GM21529 (cell line): ENCODE measurements at regions not wholly inside any gene's neighbourhood (a gene's known extent, or its start where the extent isn't known, plus 50 kb on each side); places are given as distances from the start of the nearest gene placed in this dataset.

Experiments used
- ATAC-seq: cut with Tn5 transposase; IDR thresholded peaks from one replicate; pipeline ENCODE4 v1.9.1; 2021; ENCODE audit not compliant: unreplicated experiment

DNA sequence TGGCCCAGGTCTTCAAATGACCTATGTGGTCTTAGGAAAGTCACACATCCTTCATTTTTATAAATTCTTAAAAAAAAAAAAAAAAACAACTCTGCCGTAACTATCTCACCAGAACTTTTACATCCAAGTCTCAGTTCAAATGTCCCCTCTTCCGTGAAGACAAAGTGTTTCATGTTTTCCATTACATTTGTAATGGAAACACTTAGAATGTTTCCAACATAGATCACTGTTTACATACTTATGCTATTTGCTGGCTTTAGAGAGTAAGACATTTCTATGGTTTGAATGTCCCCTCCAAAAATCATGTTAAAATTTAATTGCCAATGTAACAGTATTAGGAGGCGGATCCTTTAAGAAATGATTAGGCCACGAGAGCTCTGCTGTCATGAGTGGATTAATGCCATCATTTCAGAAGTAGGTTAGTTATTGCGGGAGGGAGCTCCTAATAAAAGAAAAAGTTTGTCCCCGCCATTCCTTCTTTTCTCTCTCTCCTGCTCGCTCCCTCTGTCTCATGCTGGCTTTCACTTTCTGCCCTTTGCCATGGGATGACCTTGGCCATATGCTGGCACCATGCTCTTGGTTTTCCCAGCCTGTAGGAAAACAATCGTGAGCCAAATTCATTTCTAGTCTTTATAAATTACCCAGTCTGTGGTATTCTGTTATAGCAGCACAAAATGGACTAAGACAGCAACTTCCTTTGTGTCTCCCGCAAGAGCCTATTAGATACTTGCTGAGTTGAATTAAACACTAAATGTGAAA is 887.8 kb upstream of the SOX9 start:
- no peak for ATAC-seq

DNA sequence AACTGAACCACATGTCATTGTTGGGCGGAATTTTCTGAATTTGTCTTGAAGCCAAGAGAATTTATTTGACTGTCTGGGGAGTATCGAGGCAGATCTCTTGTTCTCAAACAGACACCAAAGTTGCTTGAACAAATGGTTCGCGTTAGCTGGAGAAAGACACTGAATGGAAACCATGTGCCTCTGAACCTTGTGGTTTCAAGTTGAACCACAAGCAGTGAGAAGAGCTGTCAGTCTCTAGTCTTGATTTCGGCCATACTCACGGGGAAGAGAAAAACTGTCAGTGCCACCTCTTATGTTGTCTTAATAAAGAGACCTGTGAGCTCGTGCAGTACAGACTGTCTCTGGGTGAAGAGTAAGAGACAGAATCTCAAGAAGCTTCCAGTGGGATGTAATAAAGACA is 886.5 kb upstream of the SOX9 start:
- no peak for ATAC-seq

DNA sequence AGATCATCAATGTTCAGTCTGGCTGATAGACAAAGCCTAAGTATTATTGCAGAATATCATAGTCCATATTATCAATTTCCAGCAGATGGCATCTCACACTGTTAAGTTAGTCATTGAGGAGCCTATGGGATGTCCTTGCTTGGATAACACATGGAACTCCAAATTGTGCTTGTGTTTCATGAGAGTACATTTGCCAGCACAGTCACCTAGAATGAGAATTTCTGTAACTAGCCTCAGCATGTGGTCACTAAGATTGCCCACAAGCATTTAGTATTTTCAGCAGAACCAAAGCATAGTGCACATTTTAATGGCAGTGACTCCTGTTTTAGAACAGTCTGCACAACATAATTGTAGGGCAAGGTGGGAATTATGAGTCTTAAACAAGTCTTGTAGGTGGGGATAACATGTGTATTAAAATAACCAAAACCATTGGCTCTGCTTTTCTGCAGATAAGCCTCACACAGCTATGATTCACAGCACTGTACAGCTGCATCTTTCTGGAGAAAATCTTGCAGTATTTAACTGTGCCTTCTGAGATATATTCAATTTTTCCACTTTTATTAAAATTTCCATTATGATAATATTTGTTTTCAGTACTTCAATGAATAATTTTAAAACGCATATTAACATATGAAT is 882.8 kb upstream of the SOX9 start:
- ATAC-seq, result no peak

- ATAC-seq, result no peak
Observed at GRCh38 chr17:71247441-71248015, 873.3 kb upstream of the SOX9 start.

GRCh38 chr17:71251276-71251675 is 869.5 kb upstream of the SOX9 start:
- ATAC-seq, result no peak

- no peak for ATAC-seq
Observed at GRCh38 chr17:71251951-71252350, 868.9 kb upstream of the SOX9 start.

DNA sequence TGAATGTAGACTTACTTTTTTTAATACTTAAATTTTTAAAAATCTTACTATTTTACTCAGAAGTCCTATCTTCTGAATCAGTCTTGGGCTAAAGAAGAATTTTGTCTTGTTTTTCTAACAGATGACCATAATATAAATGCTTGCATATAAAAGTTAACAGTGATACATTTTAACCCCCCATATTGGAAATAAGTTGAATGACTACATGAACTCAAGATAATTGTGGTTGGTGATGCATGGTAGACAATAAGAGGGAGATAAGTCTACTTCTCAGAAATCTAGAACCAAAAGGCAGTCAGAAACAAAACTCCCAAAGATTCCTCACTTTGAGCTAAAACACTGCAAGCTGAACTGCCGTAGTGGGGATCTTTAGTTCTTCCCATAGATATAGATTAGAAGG is 868.4 kb upstream of the SOX9 start:
- ATAC-seq, result no peak

DNA sequence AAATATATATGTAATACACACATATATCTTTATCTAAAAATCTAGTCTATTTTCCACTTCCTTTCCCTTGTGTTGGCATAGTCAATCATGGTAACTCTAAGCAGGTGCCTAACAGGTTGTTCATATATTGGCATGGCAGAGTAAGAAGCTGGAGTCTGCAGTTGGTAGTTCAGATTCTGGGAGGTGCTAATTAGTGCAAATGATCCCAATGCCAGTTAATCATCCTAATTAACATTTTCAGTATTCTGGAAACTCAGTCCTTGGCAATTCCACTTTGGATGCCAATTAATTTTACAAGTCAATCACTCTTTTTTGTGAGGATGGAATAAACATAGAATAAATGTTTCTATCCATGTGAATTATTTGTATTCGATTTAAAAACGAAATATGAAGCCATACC is 863.7 kb upstream of the SOX9 start:
- no peak for ATAC-seq

DNA sequence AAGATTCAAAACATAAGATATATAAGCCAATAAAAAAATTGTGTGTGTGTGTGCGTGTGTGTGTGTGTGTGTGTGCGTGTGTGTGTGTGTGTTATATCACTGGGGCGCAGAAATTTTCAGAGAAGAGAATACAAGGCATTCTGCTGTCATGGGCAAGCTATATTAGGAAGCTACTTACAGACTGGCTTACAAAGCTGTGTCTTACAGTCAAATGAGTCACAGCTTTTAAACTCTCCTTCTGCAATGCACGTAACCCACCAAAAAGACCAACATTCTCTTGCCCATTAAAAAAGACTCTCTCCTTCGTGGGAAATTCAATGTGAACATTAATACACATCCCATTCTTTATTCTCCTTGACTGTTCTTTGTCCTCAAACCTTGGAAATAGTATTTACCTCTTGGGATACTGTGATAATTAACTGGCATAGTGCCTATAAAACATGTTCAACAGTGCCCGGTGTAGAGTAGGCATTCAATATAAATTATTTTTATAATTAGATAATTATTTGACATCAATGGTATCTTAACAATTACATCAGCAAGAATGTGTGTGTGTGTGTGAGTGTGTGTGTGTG is 860.4 kb upstream of the SOX9 start:
- no peak for ATAC-seq

GRCh38 chr17:71262586-71262985 is 858.2 kb upstream of the SOX9 start:
- no peak for ATAC-seq

DNA sequence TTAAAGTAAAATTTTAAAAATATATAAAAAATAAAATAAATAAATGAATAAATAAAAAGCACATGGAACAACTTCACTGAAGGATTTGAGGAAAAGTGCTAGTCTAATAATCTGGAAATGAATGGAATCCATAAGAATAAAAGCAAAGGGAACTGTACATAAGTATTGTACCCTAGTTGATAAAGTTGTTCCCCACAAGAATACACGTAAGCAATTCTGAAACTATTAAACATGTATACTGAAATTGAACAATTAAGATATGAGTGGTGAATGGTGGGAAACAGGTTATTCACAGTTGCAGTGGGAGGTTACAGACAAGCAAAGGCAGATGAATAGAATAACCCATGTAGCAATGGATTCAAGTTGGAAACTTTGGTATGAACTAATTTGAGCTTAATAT is 853.2 kb upstream of the SOX9 start:
- ATAC-seq, result no peak

GRCh38 chr17:71269201-71269600 is 851.6 kb upstream of the SOX9 start:
- no peak for ATAC-seq

DNA sequence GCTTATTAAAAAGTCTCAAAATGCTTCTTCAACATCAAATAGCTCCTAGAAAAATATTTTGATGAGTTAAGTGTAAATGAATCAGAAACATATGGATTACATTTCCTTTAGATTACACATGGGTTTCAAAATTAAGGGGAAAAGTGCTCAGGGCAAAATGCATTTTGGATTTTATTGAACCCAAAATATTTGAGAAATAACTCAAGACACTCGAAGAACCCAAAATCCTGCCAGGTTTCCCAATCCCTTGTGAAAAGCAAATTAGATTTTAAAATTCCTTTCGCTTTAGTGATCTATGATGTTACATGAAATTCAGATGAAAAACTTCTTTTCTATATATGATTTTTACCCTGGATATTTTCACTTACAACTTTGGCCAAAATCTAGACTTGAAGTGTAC is 847.4 kb upstream of the SOX9 start:
- ATAC-seq, result no peak

DNA sequence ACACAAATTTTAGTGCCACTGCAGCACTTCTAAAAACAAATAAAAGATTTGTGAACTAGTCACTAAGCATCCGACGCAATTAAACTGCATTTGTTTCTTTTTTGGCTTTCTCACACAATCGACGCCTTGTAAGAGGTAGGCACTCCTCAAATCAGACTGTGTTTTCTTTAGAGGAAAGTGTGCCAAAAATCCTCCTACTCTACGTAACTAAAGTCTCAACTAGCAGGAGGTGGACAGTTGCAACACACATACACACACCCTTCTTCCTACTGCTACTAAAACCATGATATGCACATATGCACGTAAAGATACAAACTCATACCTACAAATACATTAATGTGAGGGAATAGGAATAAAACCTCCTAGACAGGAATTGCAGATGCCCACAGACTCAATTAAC is 844.7 kb upstream of the SOX9 start:
- no peak for ATAC-seq

- no peak for ATAC-seq
Observed at GRCh38 chr17:71283486-71283885, 837.3 kb upstream of the SOX9 start.

DNA sequence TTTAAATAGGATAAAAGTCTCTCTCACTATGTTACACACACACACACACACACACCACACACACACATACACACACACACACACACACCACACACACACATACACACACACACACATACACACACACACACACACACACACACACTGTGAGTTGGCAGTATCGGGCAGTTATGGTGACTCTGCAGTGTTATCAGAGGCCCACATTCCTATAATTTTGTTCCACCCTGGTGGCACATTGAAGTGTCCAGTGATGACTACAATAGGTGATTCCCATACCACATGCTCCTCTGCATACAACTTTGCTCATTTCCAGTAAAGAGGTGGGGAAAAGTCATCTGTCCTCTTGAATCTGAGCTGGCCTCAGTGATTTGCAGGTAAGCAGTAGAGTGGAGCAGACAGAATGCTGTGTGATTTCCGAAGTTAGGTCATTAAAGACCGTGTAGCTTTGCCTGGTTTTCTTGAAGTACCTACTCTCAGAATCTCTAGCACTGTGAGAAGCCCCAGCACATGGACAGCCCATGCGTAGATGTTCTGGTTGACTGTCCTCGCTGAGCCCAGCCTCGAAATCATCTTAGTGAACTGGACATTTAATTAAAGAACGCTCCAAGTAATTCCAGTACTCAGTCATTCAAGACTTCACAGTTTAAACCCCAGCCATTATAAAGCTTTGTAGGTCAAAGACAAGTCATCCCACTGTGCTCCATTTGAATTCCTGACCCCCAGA is 836.6 kb upstream of the SOX9 start:
- ATAC-seq, result no peak

DNA sequence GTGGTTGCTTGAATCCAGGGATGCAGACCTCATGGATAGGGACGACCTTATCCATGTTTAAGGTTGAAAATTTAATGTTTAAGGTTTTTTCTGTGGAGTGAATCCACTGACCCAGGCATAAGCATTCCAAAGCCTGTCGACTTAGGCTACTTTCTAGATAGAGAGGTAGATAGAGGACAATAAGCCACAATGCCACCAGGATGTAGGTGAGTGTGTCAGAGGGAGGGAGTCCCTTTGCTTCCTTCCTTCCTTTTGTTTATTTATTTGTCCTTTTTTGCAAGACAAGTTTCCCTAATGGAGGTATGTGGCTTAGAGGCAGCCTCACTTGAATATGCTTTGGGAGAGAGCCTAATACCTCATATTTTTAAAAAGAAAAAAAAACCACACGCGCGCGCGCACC is 834.2 kb upstream of the SOX9 start:
- no peak for ATAC-seq

GRCh38 chr17:71287071-71287823 is 833.6 kb upstream of the SOX9 start:
- ATAC-seq, result no peak

DNA sequence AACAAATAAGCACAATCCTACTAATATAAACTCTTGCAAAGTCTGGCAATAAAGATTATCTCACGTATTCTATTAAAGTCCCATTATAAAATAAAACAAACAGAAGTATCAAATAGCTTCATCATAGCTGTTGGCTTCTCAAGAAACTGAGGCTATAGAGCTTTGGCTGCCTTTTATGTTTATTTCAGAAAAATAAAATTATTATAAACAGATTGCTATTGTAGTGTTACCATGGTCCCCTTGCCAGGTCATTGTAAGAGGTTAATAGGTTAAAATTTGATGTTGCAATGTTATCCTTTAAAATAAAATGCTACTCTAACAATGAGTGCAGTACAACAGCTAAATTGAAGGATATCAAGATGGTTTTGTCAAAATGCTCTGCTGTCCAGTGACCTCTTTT is 828.8 kb upstream of the SOX9 start:
- no peak for ATAC-seq

DNA sequence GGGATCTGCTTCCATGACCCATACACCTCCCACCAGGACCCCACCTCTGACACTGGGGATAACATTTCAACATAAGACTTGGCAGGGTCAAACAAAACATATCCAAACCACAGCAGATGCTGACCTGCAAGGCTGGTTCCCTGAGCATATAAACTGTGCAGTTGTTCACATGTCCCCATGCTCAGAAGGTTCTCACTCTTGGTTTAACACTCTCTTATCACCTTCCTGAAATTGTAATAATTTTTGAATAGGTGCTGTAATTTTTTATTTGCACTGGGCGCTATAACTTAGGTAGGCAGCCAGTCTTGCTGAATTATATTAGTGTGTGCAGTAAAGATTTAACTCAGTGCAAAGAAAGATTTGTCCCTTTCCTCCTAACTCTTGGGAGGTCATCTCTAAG is 824.8 kb upstream of the SOX9 start:
- no peak for ATAC-seq

- no peak for ATAC-seq
Observed at GRCh38 chr17:71301063-71301462, 819.8 kb upstream of the SOX9 start.
